Right renal cortex interstitium (tissue), 3 donors: ENCODE measurements at regions not wholly inside any gene's neighbourhood (a gene's known extent, or its start where the extent isn't known, plus 50 kb on each side); places are given as distances from the start of the nearest gene placed in this dataset.
"Not testable (repeated sequence)": the region's sequence is repeated elsewhere in the genome, so short reads cannot be mapped to it uniquely, and the experiment has no call there.

ENCODE experiments used
- DNase-seq, 3 donors: peaks; one replicate each; pipeline ENCODE4 v3.0.0-alpha.2; 2013; ENCODE audit warnings: low read depth in 3 of 3, low spot score in 2 of 3

GRCh38 chr20:29516847-29517246 lies 1740.6 kb upstream of the DEFB115 start:
- DNase-seq, result not testable (repeated sequence)

- not testable (repeated sequence) for DNase-seq
These were observed 1737.7 kb upstream of the DEFB115 start for GRCh38 chr20:29519610-29520241.

- DNase-seq, result not testable (repeated sequence)
These were observed 1723.8 kb upstream of the DEFB115 start for GRCh38 chr20:29533566-29534177.

GRCh38 chr20:29566901-29567635 lies 1690.4 kb upstream of the DEFB115 start:
- not testable (repeated sequence) for DNase-seq

GRCh38 chr20:29567671-29568070 lies 1689.8 kb upstream of the DEFB115 start:
- DNase-seq, result not testable (repeated sequence)

- DNase-seq, result not testable (repeated sequence)
These were observed 1687.3 kb upstream of the DEFB115 start for GRCh38 chr20:29570126-29570525.

GRCh38 chr20:29589530-29589929 lies 1667.9 kb upstream of the DEFB115 start:
- not testable (repeated sequence) for DNase-seq

- DNase-seq, result not testable (repeated sequence)
These were observed 1653.3 kb upstream of the DEFB115 start for GRCh38 chr20:29604163-29604562.

- not testable (repeated sequence) for DNase-seq
These were observed 1651.3 kb upstream of the DEFB115 start for GRCh38 chr20:29606171-29606570.

GRCh38 chr20:29629395-29629794 lies 1628.1 kb upstream of the DEFB115 start:
- DNase-seq, result not testable (repeated sequence)
